CD14-positive monocyte (primary cell): ENCODE measurements at regions not wholly inside any gene's neighbourhood (a gene's known extent, or its start where the extent isn't known, plus 50 kb on each side); places are given as distances from the start of the nearest gene placed in this dataset.

ENCODE experiments used
- DNase-seq, 3 donors: peaks; one replicate each; pipeline ENCODE4 v3.0.0-alpha.2; 2011 to 2022
- H2AFZ ChIP-seq: 2 replicates; pipeline ENCODE4 v1.6.0; 2012; ENCODE audit warnings: mild to moderate bottlenecking, low read depth, low read length, inconsistent platforms; ENCODE audit not compliant: insufficient read depth, poor library complexity, severe bottlenecking
- H3K27ac ChIP-seq, 2 donors: 1 replicate in 1 of 2; 2 replicates in 1 of 2; pipeline ENCODE4 v1.5.1; 2012 to 2013; ENCODE audit warnings: low read length in 2 of 2, control low read depth in 1 of 2, inconsistent platforms in 1 of 2, low read depth in 1 of 2, mild to moderate bottlenecking in 1 of 2
- H3K27me3 ChIP-seq, 2 donors: one replicate each; pipeline versions ENCODE4 v1.6.0 to v1.6.1; 2011 to 2013; ENCODE audit warnings: low read length in 2 of 2; ENCODE audit not compliant: control insufficient read depth in 2 of 2, insufficient read depth in 2 of 2
- H3K36me3 ChIP-seq, 2 donors: replicated peaks in 1 of 2; 1 replicate in 1 of 2; 2 replicates in 1 of 2; pipeline versions ENCODE4 v1.5.1 to v1.6.1; 2012 to 2013; ENCODE audit warnings: low read length in 2 of 2, control low read depth in 1 of 2, inconsistent platforms in 1 of 2, mild to moderate bottlenecking in 1 of 2; ENCODE audit not compliant: insufficient read depth in 2 of 2, control insufficient read depth in 1 of 2
- H3K4me1 ChIP-seq, 2 donors: 1 replicate in 1 of 2; 2 replicates in 1 of 2; pipeline versions ENCODE4 v1.5.1 to v1.6.1; 2012 to 2013; ENCODE audit warnings: low read length in 2 of 2, control low read depth in 1 of 2, inconsistent platforms in 1 of 2, mild to moderate bottlenecking in 1 of 2, moderate library complexity in 1 of 2; ENCODE audit not compliant: insufficient read depth in 2 of 2, control insufficient read depth in 1 of 2
- H3K4me2 ChIP-seq: replicated peaks from 2 replicates; pipeline ENCODE3; 2012; ENCODE audit warnings: low read length, moderate library complexity, mild to moderate bottlenecking; ENCODE audit not compliant: poor library complexity, severe bottlenecking; ENCODE audit errors: extremely low read depth
- H3K4me3 ChIP-seq, 3 experiments: fragments of 200-600 bp in 1 of 3; sonication (generic) in 1 of 3; replicated peaks in 1 of 3; 1 replicate in 2 of 3; 2 replicates in 1 of 3; pipeline ENCODE4 v1.5.1; 2011 to 2013; ENCODE audit warnings: low read length in 3 of 3, mild to moderate bottlenecking in 3 of 3, control low read depth in 2 of 3, low read depth in 2 of 3, inconsistent platforms in 1 of 3, moderate library complexity in 1 of 3
- H3K79me2 ChIP-seq: 2 replicates; pipeline ENCODE4 v1.6.0; 2012; ENCODE audit warnings: mild to moderate bottlenecking, control low read depth, inconsistent platforms, low read length, moderate library complexity; ENCODE audit not compliant: insufficient read depth
- H3K9ac ChIP-seq: 2 replicates; pipeline ENCODE4 v1.6.0; 2017; ENCODE audit warnings: low read length, mild to moderate bottlenecking; ENCODE audit not compliant: insufficient read depth, poor library complexity, severe bottlenecking
- H3K9me3 ChIP-seq, 2 donors: replicated peaks in 1 of 2; 1 replicate in 1 of 2; 2 replicates in 1 of 2; pipeline versions ENCODE4 v1.5.1 to v1.6.1; 2012 to 2013; ENCODE audit warnings: low read length in 2 of 2, control low read depth in 1 of 2; ENCODE audit not compliant: control insufficient read depth in 1 of 2, insufficient read depth in 1 of 2
- H4K20me1 ChIP-seq: 2 replicates; pipeline ENCODE4 v1.6.0; 2012; ENCODE audit warnings: mild to moderate bottlenecking, low read length, control low read depth, moderate library complexity; ENCODE audit not compliant: insufficient read depth
- H3K27ac Mint-ChIP-seq, 7 donors: one replicate each; pipeline ENCODE4 v1.8.0; 2020; ENCODE audit warnings: mild to moderate bottlenecking in 7 of 7, mixed read lengths in 7 of 7, moderate library complexity in 6 of 7, inconsistent platforms in 2 of 7
- H3K27me3 Mint-ChIP-seq, 3 donors: one replicate each; pipeline ENCODE4 v1.8.0; 2021 to 2022; ENCODE audit warnings: low read depth in 3 of 3, mild to moderate bottlenecking in 3 of 3, mixed read lengths in 3 of 3, moderate library complexity in 3 of 3, inconsistent platforms in 1 of 3
- H3K36me3 Mint-ChIP-seq, 2 donors: one replicate each; pipeline ENCODE4 v1.8.0; 2020; ENCODE audit warnings: mixed read lengths in 2 of 2, inconsistent platforms in 1 of 2, mild to moderate bottlenecking in 1 of 2
- H3K4me1 Mint-ChIP-seq: one replicate; pipeline ENCODE4 v1.8.0; 2020; ENCODE audit warnings: mild to moderate bottlenecking, mixed read lengths
- H3K4me3 Mint-ChIP-seq, 2 donors: one replicate each; pipeline ENCODE4 v1.8.0; 2020; ENCODE audit warnings: mild to moderate bottlenecking in 2 of 2, mixed read lengths in 2 of 2, moderate library complexity in 1 of 2
- H3K9me3 Mint-ChIP-seq, 7 donors: one replicate each; pipeline ENCODE4 v1.8.0; 2020 to 2022; ENCODE audit warnings: mixed read lengths in 7 of 7, mild to moderate bottlenecking in 6 of 7, moderate library complexity in 6 of 7, inconsistent platforms in 2 of 7
- WGBS: methylation state at CpG from one replicate; pipeline ENCODE4 v1.1.5; 2013; ENCODE audit warnings: missing lambda C conversion rate; ENCODE audit not compliant: insufficient coverage; 5-methylcytosine and 5-hydroxymethylcytosine counted together
- intact Hi-C, 2 donors: fragments of 100-400 bp; cut with micrococcal nuclease; formaldehyde crosslinking; loops; one replicate each; pipeline versions ENCODE4 v1.15.0 to v1.15.1; 2023
- TF ChIP-seq, protein P1 (sequence below): fragments of 200-600 bp; IDR thresholded peaks from one replicate; pipeline ENCODE4 v1.8.0; 2022; ENCODE audit warnings: antibody characterized with exemption, mild to moderate bottlenecking

GRCh38 chr4:125517831-125518230 is 203.1 kb downstream of the FAT4 start:
- no CpG with 5 or more reads among the region's 2 CpGs for WGBS
- Histone ChIP-seq H3K79me2 (no peaks in the 10 kb centered on the region), H4K20me1 (no peaks in the 10 kb centered on the region), H2AFZ (no peak overlapping the region), H3K27ac (no peak overlapping the region), H3K4me2 (no peak overlapping the region), H3K36me3 (no peaks in the 10 kb centered on the region), H3K9me3 (peaks cover 0 to 3% of the 10 kb centered on the region in 2 donors), H3K4me1 (no peaks in the 10 kb centered on the region), H3K27me3 (no peaks in the 10 kb centered on the region), H3K9ac (no peak overlapping the region), H3K4me3 (no peak overlapping the region)
- Mint-ChIP-seq H3K4me1 (no peaks in the 10 kb centered on the region), H3K27me3 (peaks cover 0 to 1% (median 0%) of the 10 kb centered on the region in 3 donors), H3K27ac (no peak overlapping the region), H3K36me3 (no peaks in the 10 kb centered on the region), H3K9me3 (peaks cover 0 to 7% (median 0%) of the 10 kb centered on the region in 7 donors), H3K4me3 (no peak overlapping the region)
- TF ChIP-seq, protein P1, sequence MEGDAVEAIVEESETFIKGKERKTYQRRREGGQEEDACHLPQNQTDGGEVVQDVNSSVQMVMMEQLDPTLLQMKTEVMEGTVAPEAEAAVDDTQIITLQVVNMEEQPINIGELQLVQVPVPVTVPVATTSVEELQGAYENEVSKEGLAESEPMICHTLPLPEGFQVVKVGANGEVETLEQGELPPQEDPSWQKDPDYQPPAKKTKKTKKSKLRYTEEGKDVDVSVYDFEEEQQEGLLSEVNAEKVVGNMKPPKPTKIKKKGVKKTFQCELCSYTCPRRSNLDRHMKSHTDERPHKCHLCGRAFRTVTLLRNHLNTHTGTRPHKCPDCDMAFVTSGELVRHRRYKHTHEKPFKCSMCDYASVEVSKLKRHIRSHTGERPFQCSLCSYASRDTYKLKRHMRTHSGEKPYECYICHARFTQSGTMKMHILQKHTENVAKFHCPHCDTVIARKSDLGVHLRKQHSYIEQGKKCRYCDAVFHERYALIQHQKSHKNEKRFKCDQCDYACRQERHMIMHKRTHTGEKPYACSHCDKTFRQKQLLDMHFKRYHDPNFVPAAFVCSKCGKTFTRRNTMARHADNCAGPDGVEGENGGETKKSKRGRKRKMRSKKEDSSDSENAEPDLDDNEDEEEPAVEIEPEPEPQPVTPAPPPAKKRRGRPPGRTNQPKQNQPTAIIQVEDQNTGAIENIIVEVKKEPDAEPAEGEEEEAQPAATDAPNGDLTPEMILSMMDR, result no peak
- intact Hi-C loops, result no loop called here
- no peak for DNase-seq

GRCh38 chr4:125518281-125518680 is 203.5 kb downstream of the FAT4 start:
- WGBS, result no CpG with 5 or more reads among the region's 1 CpG
- no peaks in the 10 kb centered on the region for H3K79me2 ChIP-seq
- Mint-ChIP-seq H3K9me3 (peaks cover 0 to 7% (median 0%) of the 10 kb centered on the region in 7 donors), H3K4me1 (no peaks in the 10 kb centered on the region), H3K4me3 (no peak overlapping the region), H3K36me3 (no peaks in the 10 kb centered on the region), H3K27ac (no peak overlapping the region), H3K27me3 (peaks cover 0 to 1% (median 0%) of the 10 kb centered on the region in 3 donors)
- H3K9me3 ChIP-seq, result peaks cover 0 to 6% of the 10 kb centered on the region in 2 donors
- no peaks in the 10 kb centered on the region for H3K4me1 ChIP-seq
- H3K4me2 ChIP-seq, result no peak overlapping the region
- H3K9ac ChIP-seq, result no peak overlapping the region
- H3K36me3 ChIP-seq, result no peaks in the 10 kb centered on the region
- no peaks in the 10 kb centered on the region for H4K20me1 ChIP-seq
- H3K27ac ChIP-seq, result no peak overlapping the region
- no peak overlapping the region for H2AFZ ChIP-seq
- H3K27me3 ChIP-seq, result no peaks in the 10 kb centered on the region
- TF ChIP-seq, protein P1, result no peak
- DNase-seq, result no peak
- intact Hi-C loops, result no loop called here
- no peak overlapping the region for H3K4me3 ChIP-seq
